Right lobe of liver (tissue), 4 donors: ENCODE measurements at regions not wholly inside any gene's neighbourhood (a gene's known extent, or its start where the extent isn't known, plus 50 kb on each side); places are given as distances from the start of the nearest gene placed in this dataset.

Experiments
- CTCF ChIP-seq, 4 donors: fragments of 200-600 bp in 3 of 4; fragments of 450-650 bp in 1 of 4; IDR thresholded peaks; one replicate each; pipeline versions ENCODE4 v1.5.1 to v1.8.0; 2016 to 2022; ENCODE audit warnings: antibody characterized with exemption in 4 of 4, mild to moderate bottlenecking in 2 of 4
- POLR2A ChIP-seq: fragments of 450-650 bp; IDR thresholded peaks from one replicate; pipeline ENCODE4 v1.6.1; 2017; ENCODE audit warnings: antibody characterized with exemption, mild to moderate bottlenecking
- donor health status: DM: no; HTN: no; CAD: no.
- donor health status: DM: no; HTN: no; CAD: no.
- donor health status: DM: no; HTN: yes; CAD: no.

- TF ChIP-seq CTCF (IDR thresholded peaks at IDR 0.05) = no peak
- no peak for TF ChIP-seq POLR2A
These were observed 663.6 kb upstream of the PLXNA2 start for GRCh38 chr1:208907790-208908189.
